Suprapubic skin (tissue), 4 donors: ENCODE measurements at regions not wholly inside any gene's neighbourhood (a gene's known extent, or its start where the extent isn't known, plus 50 kb on each side); places are given as distances from the start of the nearest gene placed in this dataset.

ENCODE experiments used
- DNase-seq, 2 donors: peaks; one replicate each; pipeline ENCODE4 v3.0.0-alpha.2; 2019; ENCODE audit warnings: low spot score in 2 of 2
- H3K27ac ChIP-seq: fragments of 200-600 bp; sonication (generic); one replicate; pipeline ENCODE4 v1.5.1; 2019
- H3K27me3 ChIP-seq: fragments of 200-600 bp; sonication (generic); one replicate; pipeline ENCODE4 v1.5.1; 2019
- H3K36me3 ChIP-seq: fragments of 200-600 bp; sonication (generic); one replicate; pipeline ENCODE4 v1.5.1; 2019
- H3K4me1 ChIP-seq: fragments of 200-600 bp; sonication (generic); one replicate; pipeline ENCODE4 v1.5.1; 2019
- H3K4me3 ChIP-seq: fragments of 200-600 bp; sonication (generic); one replicate; pipeline ENCODE4 v1.5.1; 2019; ENCODE audit warnings: mild to moderate bottlenecking
- H3K9me3 ChIP-seq: fragments of 200-600 bp; sonication (generic); one replicate; pipeline ENCODE4 v1.5.1; 2019
- EP300 ChIP-seq: sonication (generic); formaldehyde crosslinking; IDR thresholded peaks from one replicate; pipeline ENCODE4 v1.6.1; 2017; ENCODE audit warnings: antibody characterized with exemption
- POLR2A ChIP-seq, 2 donors: fragments of 450-650 bp; IDR thresholded peaks; one replicate each; pipeline ENCODE4 v1.6.1; 2017; ENCODE audit warnings: antibody characterized with exemption in 2 of 2, mild to moderate bottlenecking in 2 of 2, moderate library complexity in 2 of 2
- POLR2AphosphoS5 ChIP-seq, 3 donors: sonication (generic); formaldehyde crosslinking; IDR thresholded peaks; one replicate each; pipeline ENCODE4 v1.6.1; 2017; ENCODE audit warnings: antibody characterized with exemption in 3 of 3
- WGBS: methylation state at CpG from one replicate; pipeline ENCODE4 v1.1.5; 2018; 5-methylcytosine and 5-hydroxymethylcytosine counted together
- TF ChIP-seq, protein P1 (sequence below), 2 donors: fragments of 200-600 bp in 1 of 2; fragments of 450-650 bp in 1 of 2; sonication (generic) in 1 of 2; IDR thresholded peaks; one replicate each; pipeline ENCODE4 v1.5.1; 2016 to 2019; ENCODE audit warnings: antibody characterized with exemption in 2 of 2, mild to moderate bottlenecking in 1 of 2, moderate library complexity in 1 of 2

DNA sequence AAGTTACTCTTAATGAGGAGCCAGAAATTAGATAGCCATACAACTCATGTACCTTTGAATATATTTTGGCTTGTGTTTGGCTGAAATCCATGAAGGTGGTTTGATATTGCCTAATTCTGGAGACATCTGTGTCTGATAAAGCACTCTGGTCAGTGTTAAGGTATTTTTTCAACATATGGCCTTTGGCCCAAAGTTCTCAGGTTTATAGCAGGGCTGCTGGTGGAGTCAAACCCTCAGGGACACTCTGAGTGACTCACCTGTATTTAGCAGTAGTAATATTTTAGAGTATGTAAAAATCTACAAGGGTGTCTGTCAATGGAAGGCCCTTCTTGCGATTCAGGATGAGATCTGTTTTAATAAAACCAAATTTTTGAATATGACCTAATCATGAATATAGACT is 666.5 kb downstream of the SLC4A3 start:
- 71% methylated on average over 1 of the region's 1 CpG for WGBS
- no peak overlapping the region for H3K27ac ChIP-seq
- H3K4me1 ChIP-seq, result no peaks in the 10 kb centered on the region
- H3K4me3 ChIP-seq, result no peak overlapping the region
- H3K36me3 ChIP-seq, result no peaks in the 10 kb centered on the region
- TF ChIP-seq, protein P1, sequence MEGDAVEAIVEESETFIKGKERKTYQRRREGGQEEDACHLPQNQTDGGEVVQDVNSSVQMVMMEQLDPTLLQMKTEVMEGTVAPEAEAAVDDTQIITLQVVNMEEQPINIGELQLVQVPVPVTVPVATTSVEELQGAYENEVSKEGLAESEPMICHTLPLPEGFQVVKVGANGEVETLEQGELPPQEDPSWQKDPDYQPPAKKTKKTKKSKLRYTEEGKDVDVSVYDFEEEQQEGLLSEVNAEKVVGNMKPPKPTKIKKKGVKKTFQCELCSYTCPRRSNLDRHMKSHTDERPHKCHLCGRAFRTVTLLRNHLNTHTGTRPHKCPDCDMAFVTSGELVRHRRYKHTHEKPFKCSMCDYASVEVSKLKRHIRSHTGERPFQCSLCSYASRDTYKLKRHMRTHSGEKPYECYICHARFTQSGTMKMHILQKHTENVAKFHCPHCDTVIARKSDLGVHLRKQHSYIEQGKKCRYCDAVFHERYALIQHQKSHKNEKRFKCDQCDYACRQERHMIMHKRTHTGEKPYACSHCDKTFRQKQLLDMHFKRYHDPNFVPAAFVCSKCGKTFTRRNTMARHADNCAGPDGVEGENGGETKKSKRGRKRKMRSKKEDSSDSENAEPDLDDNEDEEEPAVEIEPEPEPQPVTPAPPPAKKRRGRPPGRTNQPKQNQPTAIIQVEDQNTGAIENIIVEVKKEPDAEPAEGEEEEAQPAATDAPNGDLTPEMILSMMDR (IDR thresholded peaks at IDR 0.05), result no peak
- TF ChIP-seq POLR2A (IDR thresholded peaks at IDR 0.05) (no peak), POLR2AphosphoS5 (IDR thresholded peaks at IDR 0.05) (no peak), EP300 (no peak)
- no peaks in the 10 kb centered on the region for H3K27me3 ChIP-seq
- DNase-seq, result no peak
- H3K9me3 ChIP-seq, result no peaks in the 10 kb centered on the region

DNA sequence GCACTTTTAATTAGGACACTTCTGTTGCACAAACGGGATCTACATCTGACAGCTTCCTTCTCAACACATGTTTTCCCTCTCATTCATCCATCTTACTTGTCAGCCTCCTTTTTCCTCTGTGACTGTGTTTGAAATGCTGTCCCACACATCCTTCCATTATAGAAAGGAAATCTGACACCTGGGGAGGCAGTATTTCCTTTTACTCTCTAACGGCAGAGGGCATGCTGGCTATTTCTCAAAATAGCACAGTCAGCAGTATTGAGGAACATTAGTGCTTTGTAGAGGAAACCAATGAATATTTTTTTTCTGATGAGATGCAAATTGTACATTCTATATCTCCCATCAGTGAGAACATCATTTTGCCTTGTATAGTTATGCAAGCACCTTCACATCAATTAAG is 668.7 kb downstream of the SLC4A3 start:
- no peaks in the 10 kb centered on the region for H3K4me1 ChIP-seq
- no peak overlapping the region for H3K4me3 ChIP-seq
- H3K36me3 ChIP-seq, result no peaks in the 10 kb centered on the region
- H3K27me3 ChIP-seq, result no peaks in the 10 kb centered on the region
- H3K9me3 ChIP-seq, result no peaks in the 10 kb centered on the region
- no peak for TF ChIP-seq POLR2A (IDR thresholded peaks at IDR 0.05)
- no peak for TF ChIP-seq EP300
- TF ChIP-seq, protein P1 (IDR thresholded peaks at IDR 0.05), result no peak
- TF ChIP-seq POLR2AphosphoS5 (IDR thresholded peaks at IDR 0.05), result no peak
- H3K27ac ChIP-seq, result no peak overlapping the region
- WGBS, result 41% methylated on average over 2 of the region's 2 CpGs
- no peak for DNase-seq

DNA sequence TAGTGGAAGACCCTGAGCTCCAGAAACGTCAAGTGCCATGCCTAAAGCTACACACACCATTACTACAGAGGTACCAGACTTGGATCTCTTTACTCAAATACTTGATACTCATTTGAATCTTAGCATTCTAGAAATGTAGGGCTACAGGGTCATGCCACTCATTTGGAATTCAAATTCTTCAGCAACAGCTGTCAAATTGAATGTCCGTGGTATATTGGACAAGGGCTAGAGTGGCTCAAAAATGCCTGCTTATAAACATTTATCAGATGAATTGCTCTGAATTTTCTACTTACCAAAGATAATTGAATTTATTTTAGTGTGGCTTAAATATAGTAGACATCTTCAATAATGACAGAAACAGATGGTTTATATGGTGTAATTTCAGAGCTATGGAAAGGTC is 669.7 kb downstream of the SLC4A3 start:
- WGBS, result 98% methylated on average over 2 of the region's 2 CpGs
- no peak overlapping the region for H3K4me3 ChIP-seq
- H3K27me3 ChIP-seq, result no peaks in the 10 kb centered on the region
- no peak for DNase-seq
- TF ChIP-seq POLR2A (IDR thresholded peaks at IDR 0.05) (no peak), EP300 (no peak), POLR2AphosphoS5 (IDR thresholded peaks at IDR 0.05) (no peak)
- TF ChIP-seq, protein P1 (IDR thresholded peaks at IDR 0.05), result no peak
- no peak overlapping the region for H3K27ac ChIP-seq
- H3K36me3 ChIP-seq, result no peaks in the 10 kb centered on the region
- no peaks in the 10 kb centered on the region for H3K4me1 ChIP-seq
- H3K9me3 ChIP-seq, result no peaks in the 10 kb centered on the region

DNA sequence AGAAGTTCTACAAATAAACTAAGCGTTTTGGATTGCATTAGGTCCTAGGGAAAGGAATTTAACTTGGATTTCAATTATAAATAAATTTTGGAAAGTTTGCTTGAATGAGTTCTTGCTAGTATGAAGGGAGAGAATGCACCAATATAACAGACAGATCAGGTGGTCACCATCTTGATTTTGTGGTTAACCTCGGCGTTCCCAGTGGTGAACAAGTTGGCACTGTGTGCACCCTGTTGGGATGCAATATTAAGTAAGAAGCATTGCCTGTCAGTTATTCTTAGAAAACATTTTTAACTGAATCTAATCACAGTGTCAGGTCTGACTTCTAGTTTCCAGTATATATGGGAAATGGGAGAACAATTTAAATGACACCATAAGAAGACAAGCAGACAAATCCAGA is 673.4 kb downstream of the SLC4A3 start:
- Histone ChIP-seq H3K4me1 (no peaks in the 10 kb centered on the region), H3K36me3 (no peaks in the 10 kb centered on the region), H3K9me3 (no peaks in the 10 kb centered on the region), H3K4me3 (no peak overlapping the region), H3K27ac (no peak overlapping the region), H3K27me3 (no peaks in the 10 kb centered on the region)
- no peak for DNase-seq
- 75% methylated on average over 3 of the region's 3 CpGs for WGBS
- TF ChIP-seq, protein P1 (IDR thresholded peaks at IDR 0.05), result no peak

DNA sequence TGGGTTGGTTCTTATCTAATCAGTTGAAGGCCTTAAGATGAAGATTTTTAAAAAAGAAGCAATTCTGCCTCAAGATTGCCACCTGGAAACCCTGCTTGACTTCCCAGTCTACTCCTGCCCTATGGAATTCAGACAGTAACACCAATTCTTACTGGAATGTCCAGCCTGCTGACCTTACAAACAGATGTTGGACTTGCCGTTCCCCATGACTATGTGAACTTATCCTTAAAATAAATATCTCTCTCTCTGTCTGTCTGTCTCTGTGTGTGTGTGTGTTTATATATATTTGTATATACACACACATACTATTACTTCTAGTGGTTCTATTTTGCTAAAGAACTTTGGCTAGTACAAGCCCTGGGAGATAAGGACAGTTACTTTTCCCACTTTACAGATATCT is 675.3 kb downstream of the SLC4A3 start:
- no peak overlapping the region for H3K4me3 ChIP-seq
- no peak for DNase-seq
- H3K27ac ChIP-seq, result no peak overlapping the region
- H3K4me1 ChIP-seq, result no peaks in the 10 kb centered on the region
- WGBS, result 88% methylated on average over 1 of the region's 1 CpG
- H3K27me3 ChIP-seq, result no peaks in the 10 kb centered on the region
- no peaks in the 10 kb centered on the region for H3K36me3 ChIP-seq
- no peak for TF ChIP-seq EP300
- TF ChIP-seq, protein P1 (IDR thresholded peaks at IDR 0.05), result no peak
- TF ChIP-seq POLR2AphosphoS5 (IDR thresholded peaks at IDR 0.05), result no peak
- no peak for TF ChIP-seq POLR2A (IDR thresholded peaks at IDR 0.05)
- no peaks in the 10 kb centered on the region for H3K9me3 ChIP-seq
